ENCODE measurements at regions not wholly inside any gene's neighbourhood (a gene's known extent, or its start where the extent isn't known, plus 50 kb on each side); places are given as distances from the start of the nearest gene placed in this dataset.

GRCh38 chr14:42862114-42862513 lies 1255.4 kb downstream of the LRFN5 start:
- H3K27me3 ChIP-seq (ENCODE audit: control insufficient read depth, insufficient read depth, low read length), result no peaks in the 10 kb centered on the region
- H3K4me3 ChIP-seq (ENCODE audit: low read depth in 2 of 2, low read length in 2 of 2), result no peak overlapping the region
- no TSS peak for BruUV-seq (replicated peaks)
- ChIA-PET POLR2A (no interaction called here), CTCF (no interaction called here)
- H3K36me3 ChIP-seq (ENCODE audit: control insufficient read depth, insufficient read depth, low read length), result no peaks in the 10 kb centered on the region
- TF ChIP-seq TCF7L2 (IDR thresholded peaks at IDR 0.05; ENCODE audit: low read depth, low read length) (no peak), SIN3A (IDR thresholded peaks at IDR 0.05; ENCODE audit: borderline replicate concordance, insufficient read depth, low read depth, low read length) (no peak), POLR2AphosphoS5 (IDR thresholded peaks at IDR 0.05; ENCODE audit: low read depth, low read length) (no peak), REST (IDR thresholded peaks at IDR 0.05; ENCODE audit: insufficient read depth in 1 of 2, low read depth in 2 of 2, low read length in 1 of 2) (no peak), CTCF (IDR thresholded peaks at IDR 0.05) (no peak)
- in situ Hi-C loops (cut with HindIII; ENCODE audit: low pct_unique_long_range_greater_than_20kb, low sequenced_read_pairs), result no loop called here
- intact Hi-C loops (cut with micrococcal nuclease; ENCODE audit: unreplicated experiment), result no loop called here
- ATAC-seq (no peak), DNase-seq (ENCODE audit: low read depth, low spot score) (no peak)
- no peaks in the 10 kb centered on the region for H3K9me3 ChIP-seq (ENCODE audit: control insufficient read depth, insufficient read depth, low read depth, low read length)
- H3K27ac ChIP-seq (ENCODE audit: low read length), result no peak overlapping the region
- H3K4me1 ChIP-seq (ENCODE audit: control insufficient read depth, insufficient read depth, low read length), result no peaks in the 10 kb centered on the region

GRCh38 chr14:42860371-42860770 lies 1253.7 kb downstream of the LRFN5 start:
- no TSS peak for BruUV-seq (replicated peaks)
- POLR2A ChIA-PET, result no interaction called here
- no peak overlapping the region for H3K4me3 ChIP-seq (ENCODE audit: low read depth in 2 of 2, low read length in 2 of 2)
- DNase-seq (ENCODE audit: low read depth, low spot score) (no peak), ATAC-seq (no peak)
- no peak overlapping the region for H3K27ac ChIP-seq (ENCODE audit: low read length)
- in situ Hi-C loops (cut with HindIII; ENCODE audit: low pct_unique_long_range_greater_than_20kb, low sequenced_read_pairs), result no loop called here
- no peaks in the 10 kb centered on the region for H3K36me3 ChIP-seq (ENCODE audit: control insufficient read depth, insufficient read depth, low read length)
- no peaks in the 10 kb centered on the region for H3K4me1 ChIP-seq (ENCODE audit: control insufficient read depth, insufficient read depth, low read length)
- H3K9me3 ChIP-seq (ENCODE audit: control insufficient read depth, insufficient read depth, low read depth, low read length), result no peaks in the 10 kb centered on the region
- TF ChIP-seq SIN3A (IDR thresholded peaks at IDR 0.05; ENCODE audit: borderline replicate concordance, insufficient read depth, low read depth, low read length) (no peak), CTCF (IDR thresholded peaks at IDR 0.05) (no peak), REST (IDR thresholded peaks at IDR 0.05; ENCODE audit: insufficient read depth in 1 of 2, low read depth in 2 of 2, low read length in 1 of 2) (no peak), POLR2AphosphoS5 (IDR thresholded peaks at IDR 0.05; ENCODE audit: low read depth, low read length) (no peak), TCF7L2 (IDR thresholded peaks at IDR 0.05; ENCODE audit: low read depth, low read length) (no peak)
- CTCF ChIA-PET, result no interaction called here
- no peaks in the 10 kb centered on the region for H3K27me3 ChIP-seq (ENCODE audit: control insufficient read depth, insufficient read depth, low read length)
- intact Hi-C loops (cut with micrococcal nuclease; ENCODE audit: unreplicated experiment), result no loop called here

All from Panc1 (cell line).